Esophagus mucosa (tissue), 1 donor: ENCODE measurements at regions not wholly inside any gene's neighbourhood (a gene's known extent, or its start where the extent isn't known, plus 50 kb on each side); places are given as distances from the start of the nearest gene placed in this dataset.

Experiments
- ATAC-seq: fragments of 200-7000 bp; cut with Tn5 transposase; one replicate; pipeline ENCODE4 v1.9.1; 2020
- donor health status: DM: yes; HTN: yes; CAD: no.

DNA sequence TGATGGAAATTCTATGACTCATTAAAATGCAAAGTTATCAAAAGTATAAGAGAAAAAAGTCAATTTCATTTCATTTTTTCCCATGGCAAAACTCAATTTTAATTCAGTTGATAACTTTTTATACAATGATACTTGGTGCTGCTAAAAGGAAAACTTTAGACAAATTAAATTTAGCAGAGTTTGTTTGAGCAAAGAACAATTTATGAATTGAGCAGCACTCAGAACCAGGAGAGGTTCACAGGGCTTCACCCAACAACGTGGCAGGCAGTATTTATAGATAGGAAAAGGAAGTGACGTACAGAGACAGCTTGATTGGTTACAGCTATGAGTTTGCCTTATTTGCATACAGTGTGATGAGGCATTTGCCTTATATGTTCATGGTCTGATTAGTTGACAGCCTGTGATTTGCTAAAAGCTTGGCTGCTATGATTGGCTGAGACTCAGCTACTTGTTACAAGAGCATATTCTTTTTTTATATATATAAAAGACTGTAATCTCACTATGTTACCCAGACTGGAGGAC is 157.2 kb upstream of the CELF2 start:
- ATAC-seq = no peak

DNA sequence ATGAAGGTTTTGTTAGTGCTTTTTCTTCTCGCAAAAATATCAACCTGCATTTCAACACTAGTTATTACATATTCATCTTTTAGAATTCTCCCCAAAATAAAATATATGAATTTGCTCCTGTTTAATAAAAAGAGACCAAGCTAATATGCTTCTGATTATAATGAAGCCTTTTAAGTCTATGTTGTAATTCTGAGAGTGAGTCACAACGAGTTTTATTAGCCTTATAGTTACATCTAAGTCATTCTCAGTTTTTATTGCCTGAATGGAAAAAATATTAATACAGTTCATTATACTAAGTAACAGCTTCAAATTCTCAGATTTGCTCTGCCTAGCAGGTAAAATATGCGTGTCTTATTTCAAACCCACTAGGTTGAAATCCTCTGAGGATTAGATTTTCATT is 152.4 kb upstream of the CELF2 start:
- ATAC-seq = no peak

DNA sequence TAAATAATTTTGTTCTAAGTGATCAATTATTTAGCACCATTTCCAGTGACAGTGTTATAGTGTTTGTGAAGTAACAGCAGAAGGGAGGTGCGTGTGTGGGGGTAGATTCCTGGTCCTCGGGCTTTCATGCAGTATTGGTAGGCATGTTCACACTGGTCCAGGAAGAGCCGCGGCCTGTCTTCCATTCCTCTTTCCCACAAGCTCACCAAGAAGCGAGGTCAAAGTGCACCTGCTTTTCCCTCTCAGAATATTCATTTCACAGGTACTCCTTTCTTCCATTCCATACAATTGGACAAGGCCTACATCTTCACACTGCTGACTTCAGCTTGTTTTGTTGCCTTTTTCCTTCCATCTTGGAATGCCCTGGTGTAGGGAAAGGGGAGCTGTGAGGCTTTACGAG is 151.8 kb upstream of the CELF2 start:
- ATAC-seq = peak; percentile 41

DNA sequence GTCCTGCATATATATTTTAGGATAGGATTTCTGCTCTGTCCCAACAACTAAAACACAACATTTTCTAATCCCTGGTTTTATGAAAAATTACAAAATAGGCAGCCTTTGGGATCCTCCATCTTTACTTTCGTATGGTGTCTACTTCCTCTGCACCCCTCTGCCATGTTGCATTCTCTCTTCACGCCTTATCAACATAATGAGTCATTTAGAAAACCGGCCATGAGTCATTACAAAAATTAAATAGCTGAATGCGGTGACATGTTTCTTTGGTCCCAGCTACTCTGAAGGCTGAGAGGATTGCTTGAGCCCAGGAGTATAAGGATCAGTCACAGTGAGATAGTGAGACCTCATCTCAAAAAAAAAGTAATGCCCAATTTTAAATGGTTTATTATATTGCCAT is 148.1 kb upstream of the CELF2 start:
- ATAC-seq = no peak

DNA sequence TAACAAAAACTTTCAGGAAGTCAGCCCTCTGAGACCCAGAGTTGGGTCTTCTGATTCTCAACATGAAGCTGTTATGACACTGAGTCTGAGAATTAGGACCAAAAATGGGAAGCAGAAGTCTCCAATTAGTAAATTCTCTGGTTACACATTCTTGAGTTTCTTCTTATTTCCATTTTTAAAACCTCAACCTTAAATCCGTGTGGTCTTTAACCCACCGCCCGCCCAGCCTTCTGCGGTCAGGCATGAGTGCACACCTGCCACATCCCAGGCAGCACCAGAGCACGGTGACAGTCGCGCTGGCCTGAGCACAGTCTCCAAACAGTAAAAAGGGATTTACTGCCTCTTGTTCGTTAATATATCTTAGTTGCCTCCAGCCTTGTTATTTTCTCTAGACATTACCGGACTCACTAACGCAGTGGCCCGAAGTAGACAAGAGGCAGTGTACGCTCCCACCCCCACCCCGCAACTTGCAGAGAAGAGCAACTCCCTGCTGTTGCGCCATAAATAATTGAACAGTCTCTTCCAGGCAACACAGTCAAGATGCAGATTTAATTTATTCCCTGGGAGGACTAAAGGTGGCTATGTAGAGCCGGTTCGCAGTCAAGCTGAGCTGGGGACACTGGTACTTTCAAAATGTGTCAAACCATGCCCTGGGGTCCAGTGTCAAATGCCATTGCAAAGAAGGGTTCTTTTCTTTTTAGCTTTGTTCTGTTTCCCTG is 147.0 kb upstream of the CELF2 start:
- ATAC-seq = no peak

DNA sequence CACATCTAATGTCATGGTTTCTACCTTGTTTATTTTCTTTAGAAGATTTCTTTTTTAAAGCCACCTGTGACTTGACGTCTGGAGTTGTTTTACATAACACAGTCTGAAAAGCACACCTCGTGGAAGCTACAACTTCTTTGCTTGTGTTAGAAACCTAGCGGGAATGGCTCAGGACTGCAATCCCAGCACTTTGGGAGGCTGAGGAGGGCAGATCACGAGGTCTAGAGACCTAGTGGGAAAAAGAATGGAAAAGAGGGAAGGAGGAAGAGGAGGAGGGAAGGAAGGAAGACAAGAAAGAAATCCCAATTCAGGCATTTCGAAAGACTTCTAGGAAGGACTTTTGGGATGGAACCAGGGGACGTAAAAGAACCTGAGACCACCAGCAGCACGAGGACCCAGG is 146.3 kb upstream of the CELF2 start:
- no peak for ATAC-seq

DNA sequence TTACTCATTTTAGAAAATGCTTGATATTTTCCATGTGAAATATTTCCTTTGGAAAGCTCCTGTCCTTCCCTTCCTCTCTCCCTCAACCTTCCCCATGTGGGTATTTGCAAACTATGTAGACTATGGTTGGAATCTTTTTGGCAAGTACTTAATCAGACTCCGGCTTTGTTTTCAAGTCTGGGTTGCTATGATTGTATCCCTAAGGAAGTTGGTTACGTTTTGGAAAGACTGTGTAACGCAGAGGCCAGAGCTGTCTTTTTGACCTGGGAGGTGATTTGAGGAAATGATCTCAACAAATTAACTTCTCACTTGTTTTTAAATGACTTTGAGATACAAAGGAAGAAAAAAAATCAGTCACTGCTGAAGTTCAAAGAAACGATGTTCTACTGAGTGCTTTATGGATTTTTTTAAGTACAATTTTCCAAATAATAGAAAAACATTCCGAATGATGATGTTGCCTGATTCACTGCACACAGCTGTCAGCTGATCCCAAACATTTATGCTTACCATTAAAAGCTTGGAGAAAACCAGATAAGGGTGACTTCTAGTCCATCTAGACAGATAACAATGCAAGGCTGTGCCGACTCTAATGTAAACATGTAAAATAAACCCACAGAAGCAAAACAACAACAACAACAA is 145.5 kb upstream of the CELF2 start:
- no peak for ATAC-seq

DNA sequence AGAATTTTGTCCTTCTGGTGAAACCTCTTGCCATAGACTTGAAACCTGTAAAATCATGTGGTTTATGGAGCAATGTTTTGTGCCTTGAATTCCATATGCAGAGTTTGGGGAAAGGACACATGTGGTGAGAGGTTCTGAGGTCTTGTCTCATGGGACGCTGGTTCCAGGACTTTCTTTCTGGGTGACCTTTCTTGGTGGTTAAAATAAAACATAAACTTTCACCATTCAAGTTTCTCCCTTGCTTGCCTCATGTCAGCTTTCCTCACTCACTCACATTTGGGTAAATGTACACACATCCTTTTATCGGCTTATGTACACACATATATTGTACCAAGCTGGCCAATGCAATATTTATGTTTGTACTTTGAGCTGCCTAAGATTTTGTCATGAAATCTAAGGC is 144.9 kb upstream of the CELF2 start:
- no peak for ATAC-seq

DNA sequence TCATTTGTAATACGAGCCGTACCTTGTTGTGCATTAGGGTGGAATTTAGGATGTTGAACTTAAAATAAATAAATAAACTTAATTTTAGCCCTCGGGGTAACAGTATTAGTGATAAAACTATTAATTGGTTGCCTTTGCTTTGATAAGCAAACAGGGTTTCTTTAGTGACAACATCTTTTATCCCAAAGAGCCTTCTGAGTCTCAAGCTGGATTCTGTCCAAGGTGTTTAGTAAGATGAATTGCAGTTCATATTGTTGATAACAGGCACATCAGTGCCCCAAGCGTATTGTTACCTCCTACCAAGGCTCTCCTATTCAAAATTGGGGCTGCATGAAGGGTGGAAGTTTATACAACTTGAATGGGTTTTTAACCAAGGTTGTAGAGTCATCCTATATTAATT is 144.4 kb upstream of the CELF2 start:
- ATAC-seq = no peak

DNA sequence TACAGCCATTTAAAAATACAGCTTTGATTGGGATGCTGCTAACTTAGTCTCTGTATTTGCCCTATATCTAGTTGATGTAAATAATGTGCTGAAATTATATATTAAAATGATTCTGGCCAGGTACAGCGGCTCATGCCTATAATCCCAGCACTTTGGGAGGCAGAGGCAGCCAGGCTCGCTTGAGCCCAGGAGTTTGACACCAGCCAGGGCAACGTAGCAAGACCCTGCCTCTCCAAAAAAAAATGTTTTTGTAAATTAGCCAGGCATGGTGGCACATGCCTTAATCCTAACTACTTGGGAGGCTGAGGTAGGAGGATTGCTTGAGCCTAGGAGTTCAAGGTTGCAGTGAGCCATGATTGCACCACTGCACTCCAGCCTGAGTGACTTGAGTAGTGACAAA is 143.8 kb upstream of the CELF2 start:
- no peak for ATAC-seq

DNA sequence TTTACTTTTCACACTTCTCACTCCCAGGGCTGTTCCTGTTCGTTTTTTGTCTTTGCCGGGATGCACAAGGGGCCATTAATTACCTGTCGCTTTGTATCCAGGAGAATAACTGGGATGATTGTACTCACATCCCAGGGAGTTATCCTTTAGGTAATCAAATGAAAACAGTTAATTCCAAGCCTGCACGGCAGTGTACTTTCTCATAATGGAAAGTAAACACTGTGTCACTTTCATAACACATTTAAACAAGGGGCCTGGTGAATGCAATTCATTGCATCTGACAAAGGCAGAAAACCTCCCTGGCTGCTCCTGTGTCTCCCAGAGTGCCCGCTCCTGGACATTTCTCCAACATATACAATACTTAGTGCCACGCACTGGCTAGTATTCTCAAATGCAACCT is 138.7 kb upstream of the CELF2 start:
- no peak for ATAC-seq

DNA sequence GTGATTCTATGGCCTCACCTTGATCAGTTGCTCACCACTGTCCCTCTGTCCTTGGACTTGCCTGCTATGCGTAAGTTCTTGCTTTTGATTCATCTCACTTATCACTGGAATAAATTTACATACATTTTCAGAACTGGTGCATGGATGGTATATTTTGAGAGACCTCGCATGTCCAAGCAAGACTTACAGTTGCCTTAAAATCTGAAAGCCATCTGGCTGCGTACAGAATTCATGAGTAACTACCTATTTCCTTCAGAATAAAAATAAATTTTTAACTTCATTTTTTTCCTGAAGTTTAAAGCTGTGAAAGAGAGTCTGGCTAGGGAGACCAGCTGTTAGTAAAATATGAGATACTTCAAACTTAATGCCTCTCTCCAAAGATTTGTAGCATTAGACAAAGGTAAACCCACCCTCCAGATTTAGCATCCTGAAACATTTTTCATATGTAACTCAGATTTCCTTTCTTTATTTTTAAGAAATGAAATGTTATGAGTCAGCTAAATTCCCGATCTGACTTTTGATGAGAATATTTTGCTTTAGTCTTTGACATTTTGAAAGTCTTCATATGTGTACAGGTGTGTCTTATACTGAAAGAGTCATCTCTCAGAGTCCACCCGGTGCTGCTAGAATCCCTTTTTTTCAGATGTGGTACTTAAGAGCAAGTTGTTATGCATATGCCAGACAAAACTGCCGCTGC is 136.4 kb upstream of the CELF2 start:
- ATAC-seq = no peak

DNA sequence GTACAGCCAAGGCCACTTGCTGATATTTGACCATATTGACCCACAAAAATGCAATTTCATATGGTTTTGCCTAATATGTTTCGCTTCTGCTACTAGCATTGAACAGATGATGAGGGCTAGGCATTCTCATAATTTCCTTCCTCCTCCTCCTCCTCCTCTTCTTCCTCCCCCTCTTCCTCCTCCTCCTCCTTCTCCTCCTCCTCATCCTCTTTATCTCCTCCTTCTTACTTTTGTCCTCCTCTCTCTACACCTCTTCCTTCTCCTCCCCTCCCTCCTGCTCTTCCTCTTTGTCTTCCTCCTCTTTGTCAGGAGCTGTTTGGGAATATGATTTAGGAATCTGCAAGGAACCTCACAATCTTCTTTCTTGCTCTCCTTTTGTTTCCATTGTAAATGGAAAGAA is 133.9 kb upstream of the CELF2 start:
- ATAC-seq = no peak

DNA sequence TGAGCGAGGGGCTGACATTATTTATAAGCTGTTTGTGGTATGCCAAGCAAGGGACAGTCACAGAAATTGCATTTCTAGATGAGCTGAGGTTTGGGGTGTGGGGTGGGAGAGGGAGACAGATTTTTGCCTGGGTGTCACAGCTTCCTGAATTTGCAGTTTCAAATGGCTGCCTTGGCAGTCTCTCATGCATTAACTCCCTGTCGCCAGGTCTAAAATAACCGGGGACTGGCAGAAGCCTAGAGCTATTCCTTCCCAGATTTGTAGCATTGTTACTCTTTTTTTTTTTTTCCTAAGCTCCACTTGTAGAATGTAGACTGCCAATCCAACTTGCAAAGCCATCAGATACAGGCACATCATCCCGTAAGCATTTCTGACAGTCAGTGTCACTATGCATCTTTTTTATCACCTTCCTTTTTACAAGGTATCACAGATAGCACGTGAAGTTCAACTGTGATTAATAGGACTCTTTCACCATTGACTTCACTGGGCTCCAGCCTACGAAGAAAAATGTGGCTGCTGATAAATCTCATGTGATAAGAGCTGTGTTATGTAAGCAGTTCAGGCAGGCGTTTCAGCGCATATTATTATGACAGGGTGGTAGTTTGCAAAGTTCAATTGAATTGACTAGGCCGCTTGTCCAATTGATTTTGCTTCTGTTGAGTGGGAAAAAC is 130.7 kb upstream of the CELF2 start:
- no peak for ATAC-seq

DNA sequence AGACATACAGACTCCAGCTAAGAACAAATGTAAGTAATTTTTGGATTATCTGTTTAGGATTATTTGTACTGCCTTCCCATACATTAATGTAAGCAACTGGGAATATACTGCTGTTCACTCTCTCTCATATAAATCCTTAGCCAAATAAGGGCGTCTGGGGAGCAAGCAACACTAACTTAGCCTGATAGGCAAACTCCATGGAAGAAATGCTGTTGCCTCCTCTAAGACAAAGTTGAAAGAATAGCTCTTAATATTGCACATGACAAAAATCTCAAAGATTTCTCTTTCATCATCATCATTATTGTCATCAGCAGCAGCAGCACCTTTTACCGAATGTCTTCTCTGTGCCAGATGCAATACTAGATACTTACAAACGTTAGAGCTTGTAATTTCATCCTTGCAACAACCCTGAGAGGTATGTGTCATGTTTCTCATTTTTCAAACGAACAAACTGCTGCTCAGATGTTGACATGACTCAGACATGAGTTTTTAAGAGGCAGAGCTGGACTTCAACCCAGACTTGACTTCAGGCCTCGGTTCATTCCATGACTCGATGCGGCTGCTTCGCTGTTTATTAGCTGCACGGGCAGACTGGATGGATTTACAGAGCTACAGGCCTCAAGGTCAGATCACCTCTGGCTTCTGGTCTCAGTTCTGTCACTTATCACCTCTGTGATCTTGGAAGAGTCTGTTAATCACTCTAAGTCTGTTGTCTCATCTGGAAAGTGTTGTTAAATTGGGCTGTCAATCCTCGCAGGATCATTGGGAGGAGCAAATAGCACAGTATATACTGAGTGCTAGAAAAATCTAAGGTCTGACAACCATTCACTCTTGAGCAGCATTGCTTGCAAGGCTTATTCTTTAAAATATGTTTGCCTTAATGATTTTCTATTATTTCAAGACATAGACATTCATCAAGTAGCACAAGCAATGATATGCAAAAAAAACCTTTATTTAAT is 126.3 kb upstream of the CELF2 start:
- ATAC-seq = no peak

DNA sequence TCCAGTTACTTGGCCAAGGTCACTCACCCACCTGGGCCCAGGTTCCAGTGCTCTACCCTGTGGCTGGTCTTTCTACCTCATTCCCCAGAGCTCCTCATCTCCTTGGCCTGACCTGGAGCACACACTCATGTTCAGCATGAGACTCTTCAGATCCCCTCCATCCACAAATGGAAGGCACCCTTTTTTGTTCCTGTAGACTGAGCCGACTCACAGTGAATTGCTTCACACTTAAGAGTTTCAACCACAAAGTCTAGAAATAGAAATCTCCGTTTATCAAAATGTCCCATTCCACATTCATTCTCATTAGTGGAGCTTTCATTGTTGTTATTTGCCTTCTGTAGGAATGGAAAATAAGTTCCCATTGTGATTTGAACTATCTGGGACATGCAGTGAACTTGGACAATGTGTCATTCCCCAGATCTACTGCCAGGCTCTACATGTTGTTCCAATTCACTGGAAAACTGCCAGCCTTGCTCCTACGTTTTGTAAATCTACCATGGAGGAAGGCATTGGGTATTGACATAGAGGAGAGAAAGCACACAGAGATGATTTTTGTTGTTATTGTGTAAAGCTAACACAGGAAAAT is 125.3 kb upstream of the CELF2 start:
- no peak for ATAC-seq

DNA sequence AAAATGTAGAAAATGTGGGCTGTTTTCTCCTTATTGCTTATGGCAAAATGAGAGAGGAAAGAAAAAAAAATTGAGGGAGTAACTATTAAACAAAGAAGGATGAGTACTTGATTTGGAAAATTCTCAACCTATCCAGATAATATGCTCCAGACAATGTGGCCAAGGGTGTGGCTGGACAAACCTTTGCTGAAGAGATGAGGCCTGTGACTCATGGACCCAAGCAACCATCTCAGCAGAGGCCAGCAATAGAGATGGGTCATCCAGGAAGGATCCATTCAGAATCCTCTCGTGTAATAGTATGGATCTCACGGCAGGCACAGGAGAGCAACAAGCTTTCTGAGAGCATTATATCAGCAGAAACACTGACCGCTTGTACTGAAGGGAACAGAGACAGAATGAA is 120.3 kb upstream of the CELF2 start:
- no peak for ATAC-seq

DNA sequence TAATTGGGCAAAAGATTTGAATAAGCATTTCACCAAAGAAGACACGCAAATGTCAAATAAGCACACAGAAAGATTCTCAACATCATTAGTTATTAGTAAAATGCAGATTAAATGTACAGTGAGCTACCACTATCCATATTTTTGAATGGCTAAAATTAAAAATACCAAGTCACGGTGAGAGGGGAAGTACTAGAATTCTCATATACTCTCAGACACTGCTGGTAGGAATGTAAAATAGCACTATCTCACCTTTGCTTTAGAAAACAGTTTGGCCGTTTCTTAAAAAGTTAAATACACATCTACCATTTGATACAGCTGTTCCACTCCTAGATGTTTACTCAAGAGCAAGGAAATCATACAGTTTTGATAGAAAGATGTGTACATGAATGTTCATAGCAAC is 115.8 kb upstream of the CELF2 start:
- ATAC-seq = no peak

DNA sequence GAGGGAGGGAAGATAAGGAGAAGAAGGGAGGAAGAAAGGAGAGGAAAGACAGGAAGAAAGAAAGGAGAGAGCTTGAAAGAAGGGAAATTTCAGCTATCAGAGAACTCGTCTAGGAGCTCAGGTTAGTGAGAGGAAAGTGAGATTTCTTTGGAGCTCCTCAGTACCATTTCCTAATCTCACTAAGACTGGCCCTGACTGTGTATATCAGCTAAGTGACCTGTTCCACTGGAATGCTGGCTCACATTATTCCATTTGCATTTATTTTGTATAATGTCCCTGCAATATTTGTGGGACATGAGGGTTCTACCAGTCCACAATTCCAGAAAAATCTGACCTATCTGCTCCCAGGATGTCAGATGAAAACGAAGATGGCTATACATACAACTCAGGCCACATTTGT is 114.7 kb upstream of the CELF2 start:
- ATAC-seq = no peak

DNA sequence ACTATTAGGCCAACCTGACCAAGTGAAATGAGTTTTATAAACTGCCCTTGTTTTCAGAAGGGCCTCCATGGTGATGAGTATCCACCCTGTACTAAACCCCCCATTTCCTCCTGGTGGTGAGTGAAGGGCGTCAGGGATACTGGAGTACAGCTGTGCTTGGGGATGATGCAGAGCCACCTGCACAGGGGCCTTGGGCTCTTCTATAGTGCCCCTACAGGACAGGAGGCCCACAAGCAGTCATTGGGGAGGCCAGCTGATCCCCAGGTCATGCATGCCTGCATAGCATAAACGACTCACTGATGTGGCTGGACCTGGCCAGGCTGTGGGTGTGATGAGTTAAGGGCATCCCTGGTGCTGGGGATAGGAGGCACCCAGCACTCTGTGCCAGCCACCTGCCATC is 114.1 kb upstream of the CELF2 start:
- no peak for ATAC-seq

DNA sequence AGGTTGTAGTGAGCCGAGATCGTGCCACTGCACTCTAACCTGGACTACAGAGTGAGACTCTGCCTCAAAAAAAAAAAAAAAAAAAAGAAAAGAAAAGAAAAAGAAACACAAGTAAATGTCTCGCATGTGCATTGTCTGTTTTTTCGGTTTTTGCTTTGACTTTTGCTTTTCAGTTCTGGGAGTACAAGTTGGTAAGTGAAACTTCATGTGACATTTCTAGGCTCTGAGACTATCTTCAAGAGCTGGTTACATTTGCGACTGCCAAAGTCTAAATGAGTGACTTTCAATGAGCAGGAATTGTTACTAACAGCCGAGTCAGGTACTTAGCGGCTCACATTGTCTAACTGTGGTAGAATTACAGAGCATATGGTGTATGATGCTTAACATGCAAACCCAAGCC is 107.0 kb upstream of the CELF2 start:
- ATAC-seq = no peak

DNA sequence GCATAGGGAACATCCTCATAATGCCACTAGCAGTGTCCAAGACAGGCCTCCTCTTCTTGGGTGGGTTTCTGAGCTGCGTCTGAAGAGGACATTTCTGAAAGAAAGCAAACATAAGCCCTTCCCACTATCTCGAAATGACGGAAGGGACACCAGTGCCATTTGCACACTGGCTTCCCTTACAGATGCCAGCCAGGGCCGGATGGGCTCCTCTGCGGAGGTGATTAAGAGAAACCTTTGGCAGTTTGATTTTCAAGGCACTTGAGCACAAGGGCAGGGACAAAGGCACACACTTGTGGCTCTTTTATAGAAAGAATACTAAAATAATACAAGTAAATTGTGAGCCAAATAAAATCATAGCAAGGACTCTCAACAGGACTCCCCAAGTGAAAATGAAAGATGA is 106.6 kb upstream of the CELF2 start:
- no peak for ATAC-seq
